ENCODE measurements at regions not wholly inside any gene's neighbourhood (a gene's known extent, or its start where the extent isn't known, plus 50 kb on each side); places are given as distances from the start of the nearest gene placed in this dataset.

DNA sequence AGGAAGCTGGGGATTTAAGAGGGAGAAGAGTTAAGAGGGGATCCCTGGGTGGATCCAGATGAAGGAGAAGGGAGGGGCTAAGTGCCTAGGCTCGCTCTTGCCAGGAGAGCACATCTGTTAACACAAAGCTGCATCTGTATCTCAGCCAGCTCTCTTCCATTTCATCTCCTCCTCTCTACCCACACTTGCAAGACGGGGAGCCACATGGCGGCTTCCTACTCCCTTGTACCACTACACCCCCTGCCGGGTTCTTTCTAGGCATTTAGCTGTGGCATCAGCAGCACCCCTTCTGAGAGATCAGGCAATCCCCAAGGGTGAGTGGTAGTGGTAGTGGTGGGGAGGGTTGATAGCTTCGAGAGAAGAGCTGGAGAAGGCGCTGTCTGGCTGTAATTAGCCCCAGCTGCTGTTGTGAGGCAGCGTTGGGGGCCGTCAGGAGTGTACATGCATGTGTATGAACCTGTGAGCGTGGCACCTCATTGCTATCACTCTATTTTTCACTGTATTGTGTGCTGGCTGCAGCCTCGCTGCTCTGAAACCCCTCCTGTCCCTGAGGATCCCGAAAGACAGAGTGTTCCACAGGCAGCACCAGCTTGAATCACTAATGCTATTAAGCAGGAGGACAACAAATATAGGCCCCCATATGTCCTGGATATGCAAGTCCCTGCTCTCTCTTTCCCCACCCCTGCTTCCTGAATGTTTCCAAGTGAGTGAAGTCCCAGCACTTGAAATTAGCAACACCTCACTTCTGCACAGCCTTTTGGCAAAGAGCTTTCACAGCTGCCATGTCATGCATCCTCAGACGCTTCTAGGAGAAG, 73.7 kb downstream of the RTL9 start:
- no peak for DNase-seq

DNA sequence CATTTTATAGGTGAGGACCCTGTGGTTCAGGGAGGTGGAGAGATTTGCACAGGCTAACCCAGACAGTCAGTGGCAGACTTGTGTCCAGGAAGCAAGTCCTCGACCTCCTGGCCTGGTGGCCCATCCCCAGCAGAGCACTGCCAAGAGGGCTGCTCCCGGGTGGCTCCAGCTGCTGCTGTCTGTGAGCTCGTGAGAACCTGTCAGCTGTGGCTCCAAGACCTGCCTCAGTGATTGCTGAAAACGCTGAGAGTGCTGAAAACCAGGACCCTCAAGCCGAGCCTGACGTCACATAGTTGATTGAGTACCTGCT, 74.2 kb downstream of the RTL9 start:
- no peak for DNase-seq

DNA sequence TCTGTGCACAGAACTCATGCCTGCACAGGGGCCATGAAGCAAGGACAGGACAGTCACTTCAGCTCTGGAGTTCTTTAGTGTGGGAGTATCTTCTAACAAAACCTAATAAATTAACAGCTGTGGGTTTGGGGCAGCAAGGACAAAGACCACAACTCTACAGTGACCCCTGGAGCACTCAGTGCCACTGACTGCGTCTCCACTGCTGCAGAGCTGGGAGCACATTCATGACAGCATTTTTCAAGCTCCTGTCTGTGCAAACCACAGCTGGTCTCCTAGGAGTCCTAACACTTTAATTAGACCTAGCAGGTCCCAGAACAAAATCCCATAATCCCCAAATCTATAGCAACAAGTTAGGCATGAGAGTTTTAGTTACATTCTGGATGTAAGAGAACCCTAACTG, 76.5 kb downstream of the RTL9 start:
- DNase-seq: no peak

GRCh38 chrX:110436523-110436922, 77.9 kb downstream of the RTL9 start:
- DNase-seq: no peak

GRCh38 chrX:110437686-110438085, 79.0 kb downstream of the RTL9 start:
- no peak for DNase-seq

DNA sequence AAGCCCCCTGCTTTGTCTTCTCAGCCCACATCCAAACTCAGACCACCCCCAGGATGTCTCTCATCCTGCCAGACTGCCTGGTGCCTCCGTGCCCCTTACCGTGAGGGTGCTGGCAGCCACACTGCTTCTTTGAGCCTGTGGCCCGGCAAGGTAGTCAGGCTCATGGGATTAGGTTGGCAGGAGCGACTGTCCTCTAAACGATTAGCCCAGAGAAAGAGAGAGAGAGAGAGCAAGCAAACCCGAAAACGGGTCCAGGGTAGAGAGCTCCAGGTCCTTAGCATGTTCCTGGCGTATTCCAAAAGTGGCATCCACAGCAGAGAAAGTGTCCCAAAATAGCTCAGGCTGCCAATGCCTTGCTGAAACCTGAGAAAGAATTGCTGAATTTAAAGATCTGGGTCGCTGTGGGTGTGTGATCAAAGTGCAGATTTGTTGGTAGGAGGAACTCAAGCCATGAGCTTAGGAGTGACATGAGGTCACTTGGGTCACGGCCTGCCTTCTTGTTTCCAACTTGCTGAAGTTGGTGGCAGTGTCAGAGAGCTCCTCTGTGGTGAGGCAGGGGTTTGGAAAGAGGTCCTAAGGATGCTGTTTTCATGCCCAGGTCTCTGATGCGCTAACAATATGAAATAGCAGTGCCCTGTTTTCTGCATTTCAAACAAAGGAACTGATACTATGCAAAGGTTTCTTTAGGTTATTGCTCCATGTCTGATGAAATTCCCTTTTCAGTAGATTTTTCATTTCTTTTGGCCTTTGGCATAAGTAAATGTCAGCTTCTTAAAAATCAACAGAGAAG, 81.6 kb downstream of the RTL9 start:
- no peak for DNase-seq

DNA sequence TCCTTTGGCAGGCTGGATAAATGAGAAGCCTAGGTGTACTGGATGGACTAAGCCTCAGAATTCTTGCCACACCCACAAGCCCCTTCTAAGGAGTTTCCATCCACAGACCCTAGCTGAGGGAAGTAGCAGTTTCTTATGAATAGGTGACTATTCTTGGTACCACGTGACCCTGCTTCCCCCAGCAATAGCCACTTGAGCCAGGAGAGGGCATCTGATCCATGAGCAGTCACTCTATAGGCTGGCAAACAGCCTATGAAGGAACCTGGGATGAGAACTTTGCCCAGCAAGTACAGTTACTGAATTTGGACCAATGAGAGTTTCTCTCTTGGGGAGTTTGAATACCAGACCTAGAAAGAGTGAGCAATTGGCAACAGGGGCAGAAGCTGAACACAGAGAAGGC, 84.0 kb downstream of the RTL9 start:
- DNase-seq: no peak

DNA sequence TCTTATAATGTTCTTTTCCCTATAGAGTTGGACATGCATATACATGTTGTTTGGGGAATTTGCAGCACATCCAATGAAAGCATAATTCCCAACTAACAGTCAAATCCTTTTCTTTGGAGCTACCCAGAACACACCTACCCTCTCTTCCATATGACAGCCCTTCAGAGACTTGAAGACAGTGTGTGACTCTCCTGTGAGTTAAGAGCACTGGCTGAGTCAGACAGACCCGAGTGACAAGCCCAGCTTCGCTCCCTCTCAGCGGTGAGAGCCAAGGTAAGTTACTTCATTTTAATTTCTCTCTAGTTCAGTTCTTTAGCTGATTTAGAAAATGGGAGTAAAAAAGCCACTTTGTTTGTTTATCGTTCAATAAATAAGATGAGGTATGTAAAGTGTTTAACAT, 86.3 kb downstream of the RTL9 start:
- no peak for DNase-seq

GRCh38 chrX:110448459-110448858, 89.8 kb downstream of the RTL9 start:
- DNase-seq: no peak

DNA sequence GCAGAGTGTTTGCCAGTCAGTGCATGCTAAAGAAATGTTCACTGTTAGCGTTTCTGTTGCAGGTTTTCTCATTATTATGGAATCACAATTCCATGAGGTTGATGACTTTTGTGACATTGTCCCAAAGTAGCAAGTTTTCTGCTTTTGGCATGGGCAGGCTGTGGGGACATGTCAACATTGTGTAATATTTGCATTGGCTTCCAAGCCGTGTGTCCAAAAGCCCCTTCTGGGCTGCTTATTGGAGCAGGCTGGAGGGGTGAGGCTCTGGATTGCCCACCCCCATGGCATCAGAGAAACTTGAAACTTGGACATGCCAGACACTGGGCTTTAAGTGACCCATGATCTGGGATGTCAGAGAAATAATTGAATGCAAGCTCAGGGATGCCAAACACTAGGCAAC, 90.7 kb downstream of the RTL9 start:
- no peak for DNase-seq

GRCh38 chrX:110450050-110450449, 91.4 kb downstream of the RTL9 start:
- peak; percentile 15 for DNase-seq

GRCh38 chrX:110454336-110454735, 95.7 kb downstream of the RTL9 start:
- DNase-seq: no peak

- DNase-seq: no peak
These were observed 104.3 kb downstream of the RTL9 start for GRCh38 chrX:110462957-110463356.

GRCh38 chrX:110466790-110467189, 108.1 kb downstream of the RTL9 start:
- no peak for DNase-seq

GRCh38 chrX:110472265-110472664, 113.6 kb downstream of the RTL9 start:
- no peak for DNase-seq

DNA sequence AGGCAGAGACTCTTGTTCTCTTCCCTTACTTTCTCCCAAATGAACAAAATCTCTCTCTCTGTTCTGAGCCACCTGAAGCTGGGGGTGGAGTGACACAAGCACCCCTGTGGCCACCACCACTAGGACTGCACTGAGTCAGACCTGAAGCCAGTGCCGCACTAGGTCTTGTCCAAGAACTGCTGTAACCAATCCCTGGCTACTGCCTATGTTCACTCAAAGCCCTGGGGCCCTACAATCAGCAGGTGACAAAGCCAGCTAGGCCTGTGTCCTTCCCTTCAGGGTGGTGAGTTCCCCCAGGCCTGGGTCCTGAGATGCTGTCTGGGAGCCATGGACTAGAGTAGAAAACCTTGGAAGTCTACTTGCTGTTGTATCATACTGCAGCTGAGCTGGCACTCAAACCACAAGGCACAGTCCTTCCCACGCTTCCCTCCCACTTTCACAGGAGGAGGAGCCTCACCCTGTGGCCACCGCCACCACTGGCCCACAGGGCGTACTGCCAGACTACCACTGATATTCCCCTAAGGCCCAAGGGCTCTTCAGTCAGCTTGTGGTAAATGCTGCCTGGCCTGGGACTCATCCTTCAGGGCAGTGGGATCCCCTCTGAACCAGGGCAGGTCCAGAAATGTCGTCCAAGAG, 119.1 kb downstream of the RTL9 start:
- no peak for DNase-seq

- no peak for DNase-seq
These were observed 133.4 kb downstream of the RTL9 start for GRCh38 chrX:110491846-110492620.

GRCh38 chrX:110504947-110505346, 146.3 kb downstream of the RTL9 start:
- no peak for DNase-seq

- no peak for DNase-seq
These were observed 151.3 kb downstream of the RTL9 start for GRCh38 chrX:110509755-110510532.

DNA sequence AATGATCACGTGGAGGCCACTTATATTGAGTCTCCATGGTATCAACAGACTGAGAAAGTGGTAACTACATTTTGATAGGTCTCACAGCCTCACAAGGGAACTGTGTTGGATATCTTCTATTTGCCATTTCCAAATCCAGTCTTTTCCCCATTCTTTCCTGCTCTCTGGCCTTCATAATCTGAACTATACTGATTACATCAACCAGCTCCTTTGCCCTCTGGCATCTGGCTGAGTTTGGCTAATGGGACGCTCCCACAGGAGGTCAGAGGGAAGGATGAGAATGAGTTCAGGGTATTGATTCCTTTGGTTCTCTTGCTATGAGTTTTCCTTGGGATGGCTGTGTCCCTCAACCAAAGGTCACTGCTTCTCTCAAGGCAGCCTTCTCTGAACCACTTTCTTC, 152.6 kb downstream of the RTL9 start:
- no peak for DNase-seq

DNA sequence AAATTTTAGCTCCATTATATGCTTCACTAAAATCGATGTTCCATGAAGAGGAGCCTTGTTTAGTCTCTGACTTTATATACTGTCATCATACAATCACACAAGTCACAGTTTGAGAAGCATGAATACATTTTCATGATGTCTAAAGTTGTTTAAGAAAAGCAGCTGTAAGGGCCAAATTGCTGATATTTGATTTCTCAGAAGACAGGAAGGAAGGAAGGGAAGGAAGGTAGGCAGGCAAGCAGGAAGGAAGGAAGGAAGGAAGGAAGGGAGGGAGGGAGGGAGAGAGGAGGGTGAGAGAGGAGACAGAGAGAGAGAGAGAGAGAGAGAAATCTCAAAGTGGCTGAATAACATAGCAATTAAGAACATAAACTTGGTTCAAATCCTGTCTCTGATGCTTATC, 153.7 kb downstream of the RTL9 start:
- DNase-seq: no peak

DNA sequence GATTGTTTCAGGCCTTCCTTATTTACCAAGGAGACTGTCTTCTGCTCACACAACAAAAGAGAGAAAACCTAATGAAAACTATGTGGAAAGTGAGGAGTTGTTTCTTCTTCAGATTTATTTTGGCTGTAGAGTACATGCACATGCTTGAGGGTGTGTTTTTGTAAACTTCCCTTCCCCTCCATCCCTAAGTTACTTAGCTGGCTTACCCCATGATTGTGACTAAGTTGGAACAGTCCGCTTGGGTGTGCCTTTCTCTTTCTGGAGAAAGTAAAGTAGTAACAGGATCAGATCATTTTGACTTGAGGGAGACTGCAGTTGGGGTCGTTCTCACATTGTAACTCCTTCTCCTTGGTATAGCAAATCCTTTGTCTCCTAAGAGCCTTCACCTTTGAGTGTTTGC, 155.9 kb downstream of the RTL9 start:
- no peak for DNase-seq

DNA sequence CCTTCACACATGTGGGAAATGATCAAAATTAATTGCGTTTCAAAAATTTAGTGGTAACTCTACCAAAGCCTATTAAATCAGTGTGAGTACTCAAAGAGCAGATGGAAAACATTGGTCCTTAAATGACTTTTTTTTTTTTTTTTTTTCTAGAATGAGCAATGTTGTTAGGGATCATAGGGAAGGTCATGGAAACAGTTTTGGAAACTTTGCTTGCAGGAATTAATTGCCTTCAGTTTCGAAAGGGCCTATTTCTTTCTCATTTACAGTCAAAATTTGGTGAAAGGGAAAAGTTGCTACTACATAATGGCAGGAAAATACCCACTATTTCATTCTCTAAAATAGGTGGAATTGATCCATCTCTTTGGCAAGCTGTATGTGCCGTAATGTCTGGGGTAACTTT, 160.9 kb downstream of the RTL9 start:
- no peak for DNase-seq
